ENCODE measurements at regions not wholly inside any gene's neighbourhood (a gene's known extent, or its start where the extent isn't known, plus 50 kb on each side); places are given as distances from the start of the nearest gene placed in this dataset.
"Not testable (repeated sequence)": the region's sequence is repeated elsewhere in the genome, so short reads cannot be mapped to it uniquely, and the experiment has no call there.

DNA sequence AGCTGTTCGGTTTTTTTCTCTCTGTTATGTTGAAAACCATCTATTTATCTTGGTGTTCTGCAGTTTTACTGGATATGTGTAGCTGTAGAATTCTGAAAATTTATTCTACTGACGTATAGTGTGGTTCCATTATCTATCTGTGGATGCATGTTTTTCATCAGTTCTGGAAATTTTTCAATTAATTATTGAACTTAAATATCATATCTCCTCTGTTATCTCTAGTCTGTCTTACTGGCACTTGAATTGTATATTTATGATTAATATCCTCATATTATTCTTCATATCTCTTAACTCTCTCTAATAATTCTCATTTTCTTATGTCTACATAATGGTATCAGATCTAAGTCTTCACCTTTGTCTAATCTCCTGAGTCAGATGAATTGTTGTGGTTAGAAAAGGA lies 501.7 kb downstream of the STK39 start:
- no peak for DNase-seq

DNA sequence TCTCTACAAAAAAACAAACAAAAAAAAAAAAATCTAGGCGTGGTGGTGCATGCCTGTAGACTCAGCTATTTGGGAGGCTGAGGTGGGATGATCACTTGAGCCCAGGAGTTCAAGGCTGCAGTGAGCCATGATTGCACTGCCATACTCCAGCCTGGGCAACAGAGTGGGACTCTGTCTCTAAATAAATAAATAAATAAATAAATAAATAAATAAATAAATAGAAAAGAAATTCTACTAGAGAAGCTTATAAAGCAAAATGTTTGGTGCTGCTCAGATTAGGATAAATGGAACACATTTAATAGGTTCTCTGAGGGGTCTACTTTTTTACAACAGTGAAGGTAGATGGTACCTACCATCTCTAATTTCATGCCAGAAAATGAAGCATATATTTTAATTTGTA lies 507.5 kb downstream of the STK39 start:
- not testable (repeated sequence) for DNase-seq

DNA sequence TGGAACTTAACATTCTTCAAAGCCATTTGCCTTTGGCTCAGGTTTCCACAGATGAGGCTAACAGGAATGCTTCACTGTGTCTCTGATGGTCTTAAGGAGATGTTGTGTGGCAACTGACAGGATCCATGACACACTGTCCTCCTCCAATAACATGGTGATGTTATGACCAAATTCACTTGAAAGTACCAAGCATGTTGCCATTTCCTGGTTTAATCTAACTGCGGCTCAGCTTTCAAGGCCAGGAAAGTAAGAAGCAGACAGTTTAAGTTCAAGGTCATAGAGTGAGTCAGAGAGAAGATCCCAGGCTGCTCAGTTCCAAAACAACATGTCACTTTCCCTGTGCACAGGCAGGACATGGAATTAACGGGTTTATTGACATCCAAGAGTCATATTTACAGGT lies 513.6 kb downstream of the STK39 start:
- no peak for DNase-seq

DNA sequence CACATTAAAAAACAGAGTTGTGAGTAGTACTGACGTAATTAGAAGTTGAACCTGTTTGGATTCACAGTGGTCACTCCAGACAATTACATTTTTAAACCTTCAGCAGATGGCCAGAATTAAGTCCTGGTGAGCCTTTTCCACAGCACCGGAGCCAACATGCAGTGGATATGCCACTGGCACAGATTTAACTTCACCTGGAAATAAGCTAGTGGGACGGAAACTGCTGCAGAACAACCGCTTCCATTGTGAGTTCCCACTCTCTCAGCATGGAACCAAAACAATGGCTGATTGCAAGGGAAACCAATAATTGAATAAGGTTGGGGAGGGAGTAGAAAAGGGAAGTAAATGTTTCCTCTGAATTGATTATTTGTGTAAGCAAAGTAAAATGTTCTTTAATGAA lies 515.1 kb downstream of the STK39 start:
- DNase-seq = no peak

DNA sequence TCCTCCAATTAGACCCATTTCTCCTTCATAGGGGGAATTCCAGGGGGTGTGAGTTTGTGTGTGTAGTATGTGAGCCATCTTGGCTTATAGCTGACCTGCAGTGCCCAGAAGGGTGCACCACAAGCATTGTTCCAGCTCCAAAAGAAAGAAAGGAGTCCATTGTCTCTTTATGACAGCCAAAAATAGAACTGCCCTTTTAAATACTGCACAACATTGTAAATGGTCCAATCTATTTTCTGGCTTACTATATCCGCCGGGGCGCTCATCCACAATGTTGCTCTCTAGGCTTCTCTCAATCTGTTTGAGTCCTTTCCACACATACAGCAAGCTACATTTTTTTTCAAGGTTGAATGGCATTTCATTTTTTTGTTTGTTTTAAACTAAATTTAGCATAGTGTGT lies 517.5 kb downstream of the STK39 start:
- DNase-seq = no peak

DNA sequence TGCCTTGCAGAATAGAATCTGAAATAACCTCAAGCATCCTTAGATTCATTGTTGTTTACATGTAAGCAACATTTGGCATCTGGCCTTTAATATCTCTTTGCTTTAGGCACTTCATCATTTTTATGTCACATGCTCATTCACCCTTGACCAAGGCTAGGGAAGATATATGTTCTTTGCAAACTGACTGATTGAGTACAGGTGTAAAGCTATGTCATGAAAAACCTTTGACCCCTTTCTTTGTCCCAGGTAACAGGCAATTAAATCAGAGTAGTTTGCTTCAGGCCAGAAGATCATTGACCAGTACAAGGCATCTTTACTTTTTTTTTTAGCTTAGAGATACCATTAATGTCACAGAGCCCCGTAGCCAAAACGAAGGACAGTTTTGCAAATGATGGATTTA lies 520.6 kb downstream of the STK39 start:
- DNase-seq = no peak

DNA sequence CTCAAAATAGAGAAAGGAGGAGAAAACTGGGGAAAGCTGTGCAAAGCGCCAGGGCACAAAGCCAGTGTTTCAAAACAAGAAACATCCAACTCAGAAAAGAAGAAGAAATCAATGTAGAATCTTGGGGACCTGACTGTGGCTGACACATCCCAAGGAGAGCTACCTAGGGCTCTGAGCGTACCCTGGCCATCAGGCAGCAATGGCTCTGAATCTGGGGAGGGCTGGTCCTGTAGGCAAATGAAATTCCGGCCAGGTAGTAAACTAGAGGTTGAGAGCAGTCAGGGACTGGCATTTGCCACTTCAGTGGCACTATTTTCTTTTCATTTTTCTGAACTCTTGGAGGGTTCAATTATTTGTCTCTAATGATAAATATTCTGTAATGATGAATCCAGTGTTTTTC lies 525.8 kb downstream of the STK39 start:
- DNase-seq = no peak

DNA sequence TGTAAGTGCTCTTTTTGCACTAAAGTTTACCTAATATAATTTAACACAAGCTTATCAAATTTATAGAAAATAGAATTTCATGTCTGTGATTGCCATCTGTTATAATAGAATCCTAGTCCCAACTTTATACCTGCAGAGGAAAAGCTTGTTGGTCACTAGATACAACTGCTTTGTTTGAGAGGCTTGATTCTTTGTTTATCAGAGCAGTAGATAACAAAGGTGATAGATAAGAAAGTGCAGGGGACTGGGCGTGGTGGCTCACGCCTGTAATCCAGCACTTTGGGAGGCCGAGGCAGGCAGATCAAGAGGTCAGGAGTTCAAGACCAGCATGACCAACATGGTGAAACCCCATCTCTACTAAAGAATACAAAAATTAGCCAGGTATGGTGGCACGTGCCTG lies 528.0 kb downstream of the STK39 start:
- no peak for DNase-seq

DNA sequence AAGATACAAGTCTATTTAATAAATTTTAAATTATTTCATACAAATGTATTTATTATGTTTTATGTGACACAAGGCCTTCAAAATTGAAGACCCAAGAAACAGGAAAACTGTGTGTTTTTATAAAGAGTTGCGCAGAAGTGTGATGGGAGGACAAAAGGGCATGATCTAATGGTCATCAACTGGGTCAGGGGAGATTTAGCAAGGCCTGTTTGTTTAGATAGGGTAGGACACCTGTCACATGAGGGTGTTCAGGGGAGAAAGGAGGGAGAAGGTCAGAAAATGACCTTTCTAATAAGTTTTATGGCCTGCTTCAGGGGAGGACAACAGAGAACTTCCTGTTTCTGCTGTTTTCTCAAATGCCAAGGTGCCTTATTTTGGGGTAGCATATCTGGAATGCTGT lies 528.8 kb downstream of the STK39 start:
- DNase-seq = no peak

DNA sequence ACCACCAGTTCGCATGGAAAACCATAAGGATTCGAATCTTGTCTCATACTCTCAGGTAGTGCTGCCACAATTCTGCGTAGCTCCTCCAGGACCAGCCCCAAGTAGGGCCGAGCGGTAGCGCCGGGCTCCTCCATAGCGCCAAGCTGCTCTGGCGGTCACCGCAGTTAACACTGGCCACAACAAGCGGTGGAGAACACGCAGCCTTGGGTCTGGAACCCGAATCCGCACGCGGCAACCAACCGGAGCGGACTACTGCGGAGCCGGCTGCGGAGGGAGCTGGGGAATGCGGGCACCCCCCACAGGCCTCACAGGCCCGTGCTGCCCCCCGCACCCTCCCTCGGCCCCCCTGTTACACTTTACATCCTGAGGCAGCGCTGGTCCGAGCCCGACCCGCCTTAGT lies 531.5 kb downstream of the STK39 start:
- DNase-seq = no peak

DNA sequence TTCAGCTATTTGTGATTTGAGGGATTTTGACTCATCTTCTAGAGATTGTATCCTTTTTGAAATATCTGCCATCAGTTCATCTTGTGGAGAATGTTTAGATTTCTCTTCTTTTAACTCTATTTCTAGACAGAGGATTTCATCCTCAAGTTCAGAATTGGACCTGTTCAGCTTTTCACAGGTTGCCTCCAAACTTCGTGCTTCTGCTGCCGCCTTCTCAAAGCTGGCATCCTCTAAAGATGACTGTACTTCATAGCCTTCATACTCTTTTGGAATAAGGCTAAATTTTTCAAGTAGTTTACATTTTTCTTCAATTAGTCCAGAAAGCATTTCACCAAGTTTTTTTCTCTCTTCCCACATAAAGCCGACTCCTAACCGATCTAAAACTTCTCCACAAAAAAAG lies 531.9 kb downstream of the STK39 start:
- not testable (repeated sequence) for DNase-seq

DNA sequence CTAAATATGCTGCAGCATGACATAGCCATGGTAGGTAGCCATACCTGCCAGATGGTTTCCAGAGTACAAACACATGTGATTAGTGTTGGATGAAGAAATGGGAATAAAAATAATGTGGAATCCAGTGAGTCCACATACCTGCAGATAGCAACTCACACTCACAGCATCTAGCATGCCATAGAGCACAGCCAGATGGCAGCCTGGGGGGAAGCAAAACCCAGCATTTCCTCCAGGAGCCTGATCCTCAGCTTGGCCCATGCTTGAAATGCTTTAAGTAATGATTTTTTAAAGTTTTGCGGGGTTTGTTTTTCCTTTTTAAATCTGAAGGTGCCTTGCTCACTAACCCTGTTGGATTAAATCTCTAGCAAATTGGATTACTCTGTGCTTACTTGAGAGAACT lies 535.1 kb downstream of the STK39 start:
- no peak for DNase-seq

DNA sequence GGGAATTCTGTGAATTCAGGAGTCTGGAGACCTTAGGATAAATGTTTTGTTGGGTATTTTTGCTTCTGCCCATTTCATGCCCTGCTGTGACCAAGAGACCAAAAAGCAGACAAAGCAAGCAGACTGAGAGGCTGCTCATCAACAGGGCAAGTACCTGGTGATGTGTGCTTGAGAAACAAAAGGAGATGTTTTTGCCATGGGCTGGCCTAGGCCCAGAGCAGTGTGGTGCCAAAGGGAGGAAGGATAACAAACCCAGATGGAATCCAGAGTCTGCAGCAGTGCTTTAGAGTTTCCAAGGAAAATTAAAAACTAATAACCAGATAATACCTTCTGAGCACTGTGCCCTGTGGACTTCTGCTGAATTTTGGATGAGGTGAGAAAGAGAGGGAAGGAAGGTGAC lies 538.4 kb downstream of the STK39 start:
- no peak for DNase-seq

DNA sequence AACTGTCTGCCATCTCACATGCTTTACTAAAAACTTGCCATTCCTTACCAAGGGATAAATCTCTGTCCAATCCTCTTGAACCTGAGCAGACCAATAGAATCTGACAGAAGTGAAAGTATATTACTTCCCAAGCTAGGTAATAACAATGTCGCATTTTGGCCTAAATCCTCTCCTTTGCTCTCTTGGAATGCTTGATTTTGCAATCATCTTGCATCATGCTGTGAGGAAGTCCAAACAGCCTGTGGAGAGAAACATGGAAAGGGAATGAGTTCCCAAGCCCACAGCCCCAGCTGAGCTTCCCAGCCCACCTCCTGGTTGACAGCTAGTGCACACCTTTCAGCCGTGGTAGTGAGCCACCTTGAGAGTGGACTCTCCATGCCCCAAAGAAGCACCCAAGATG lies 540.6 kb downstream of the STK39 start:
- no peak for DNase-seq

DNA sequence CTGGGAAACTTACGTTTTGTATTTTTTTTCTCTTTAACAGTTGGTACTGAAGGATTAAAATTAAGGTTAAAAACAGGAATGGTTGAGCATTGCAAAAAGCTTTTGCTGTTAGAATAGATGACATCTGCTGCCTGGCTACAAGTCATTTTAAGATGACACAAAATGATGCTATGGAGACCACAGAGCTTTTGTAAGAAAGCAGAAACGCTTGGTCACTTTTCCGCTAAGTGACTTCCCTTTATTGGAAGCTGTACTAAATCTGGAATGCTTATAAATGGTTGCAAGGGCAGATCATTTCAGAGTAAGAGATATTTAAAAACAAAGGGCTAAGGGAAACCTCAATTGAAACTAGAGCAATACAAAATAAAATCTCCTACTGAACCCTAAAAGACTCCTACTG lies 544.0 kb downstream of the STK39 start:
- no peak for DNase-seq

DNA sequence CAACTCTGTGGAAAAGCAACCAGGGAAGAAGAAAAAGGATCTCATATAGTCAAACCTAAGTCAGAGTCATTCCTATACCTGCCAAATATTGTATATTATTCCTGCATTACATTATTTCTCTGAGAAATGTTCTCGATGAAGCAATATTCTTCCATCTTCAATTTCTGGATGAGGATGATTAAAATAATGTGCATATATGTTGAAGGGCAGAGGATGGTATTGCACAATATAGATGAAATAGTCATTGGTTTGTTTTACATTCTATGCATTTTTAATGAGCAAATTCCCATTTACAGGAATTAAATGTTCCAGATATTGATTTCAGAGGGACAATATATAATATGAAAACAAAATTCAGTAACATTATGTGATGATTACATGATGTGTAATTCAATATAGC lies 545.2 kb downstream of the STK39 start:
- DNase-seq = no peak

DNA sequence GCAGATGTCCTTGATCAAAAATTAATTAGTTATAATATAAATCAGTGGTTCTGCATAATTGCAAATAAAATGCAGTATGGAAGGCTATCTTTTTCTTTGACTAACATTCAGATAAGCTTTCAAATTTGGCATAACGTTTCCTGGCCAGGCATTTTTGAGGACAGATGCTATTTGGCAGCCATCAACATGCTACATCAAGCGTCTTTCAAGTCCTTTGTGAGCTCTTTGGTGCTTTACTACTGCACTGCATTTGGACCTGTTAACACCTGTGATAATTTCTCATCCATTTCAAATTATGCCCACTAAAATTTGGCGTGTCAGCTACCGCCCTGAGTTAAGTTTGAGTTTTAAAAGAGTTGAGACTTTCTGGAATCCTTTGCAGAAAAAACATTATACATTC lies 545.7 kb downstream of the STK39 start:
- no peak for DNase-seq

DNA sequence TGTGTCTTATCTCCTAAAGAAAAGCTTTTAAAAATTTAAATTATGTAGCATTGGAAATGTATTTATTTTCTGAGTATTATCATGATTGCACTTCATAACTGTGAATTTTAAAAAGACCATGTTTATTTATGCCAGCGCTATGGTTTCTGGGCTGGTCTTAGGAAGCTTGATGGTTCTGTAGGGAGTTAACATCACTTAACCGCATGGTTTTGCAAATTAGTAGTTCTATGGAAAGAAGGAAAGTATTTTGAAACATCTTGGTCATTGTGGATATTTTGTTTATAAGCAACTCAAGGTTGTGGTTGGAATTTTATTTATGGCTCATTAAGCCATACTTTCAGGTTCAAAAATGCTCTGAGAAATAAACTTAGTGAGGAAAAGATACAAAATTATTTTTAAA lies 549.4 kb downstream of the STK39 start:
- no peak for DNase-seq

DNA sequence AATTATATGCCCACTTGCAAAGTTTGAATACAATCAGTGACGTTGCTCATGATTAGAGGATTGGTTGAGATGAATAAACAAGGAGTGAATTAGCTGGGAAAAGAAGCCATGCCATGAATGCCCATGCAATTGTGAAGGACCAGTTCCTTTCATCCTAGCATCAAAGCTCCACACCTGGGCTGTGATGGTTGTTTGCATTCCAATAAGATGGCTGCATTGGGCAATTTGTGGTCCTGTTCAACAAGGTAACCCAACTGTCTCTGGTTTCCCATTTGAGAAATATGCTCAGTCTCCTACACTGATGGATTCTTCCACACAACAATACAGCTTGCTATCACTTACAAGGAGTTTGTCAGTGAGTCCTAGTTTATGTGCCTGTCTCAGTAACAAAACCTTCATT lies 550.2 kb downstream of the STK39 start:
- DNase-seq = no peak

DNA sequence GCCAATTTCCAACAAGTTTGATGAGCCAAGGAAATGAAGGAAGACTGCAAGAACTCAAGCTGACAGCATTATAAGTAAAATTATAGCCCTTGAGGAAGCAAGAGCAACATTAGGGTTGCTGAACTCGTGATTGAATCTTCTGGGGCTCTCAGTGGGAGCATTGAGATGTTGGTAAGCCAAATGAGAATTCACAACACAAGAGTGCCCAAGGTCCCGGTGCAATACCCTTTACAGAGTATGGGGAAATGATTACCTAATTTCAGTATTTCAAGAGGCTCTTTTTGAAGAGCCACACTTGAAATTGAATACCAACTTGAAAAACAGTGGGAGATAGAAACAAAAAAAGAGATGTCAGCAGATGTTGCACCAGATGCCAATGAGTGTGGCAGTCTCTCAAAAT lies 554.5 kb downstream of the STK39 start:
- no peak for DNase-seq

DNA sequence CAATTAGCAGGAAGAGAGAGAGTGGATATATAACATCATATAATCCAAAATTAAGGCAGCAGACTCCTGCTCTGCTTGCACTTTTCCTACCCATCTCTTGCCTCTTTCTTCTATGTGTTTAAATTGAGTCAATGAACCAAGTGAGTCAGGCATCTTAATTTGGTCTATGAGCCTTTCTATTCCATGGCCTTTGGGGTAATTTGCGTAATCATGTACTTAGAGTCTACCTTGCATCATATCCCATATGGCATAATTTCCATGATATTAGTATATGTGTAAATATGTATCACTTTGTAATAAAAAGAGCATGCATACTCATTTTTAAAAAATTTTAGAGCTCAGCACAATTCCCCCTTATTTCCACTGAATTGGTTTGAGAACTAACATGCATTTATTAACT lies 555.2 kb downstream of the STK39 start:
- DNase-seq = peak in 1 of 2 experiments; percentile 9

DNA sequence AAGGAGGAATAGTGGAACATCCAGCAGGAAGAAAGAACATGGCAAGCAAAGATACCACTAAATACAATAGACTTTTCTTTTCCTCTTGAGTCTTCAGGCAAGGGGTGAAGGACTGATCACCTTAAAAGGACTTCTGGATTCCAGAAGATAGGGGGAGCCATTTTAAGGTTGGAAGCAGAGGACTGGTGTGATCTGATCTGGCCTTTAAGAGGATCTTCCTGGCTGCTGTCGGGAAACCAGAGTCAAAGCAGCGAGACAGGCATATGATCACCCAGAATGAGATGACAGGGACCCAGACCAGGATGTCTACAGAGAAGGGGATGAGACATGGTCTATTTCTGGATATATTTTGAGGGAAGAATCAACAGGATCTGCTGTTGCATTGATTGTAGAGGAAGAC lies 558.0 kb downstream of the STK39 start:
- DNase-seq = peak in 1 of 2 experiments; percentile 11

DNA sequence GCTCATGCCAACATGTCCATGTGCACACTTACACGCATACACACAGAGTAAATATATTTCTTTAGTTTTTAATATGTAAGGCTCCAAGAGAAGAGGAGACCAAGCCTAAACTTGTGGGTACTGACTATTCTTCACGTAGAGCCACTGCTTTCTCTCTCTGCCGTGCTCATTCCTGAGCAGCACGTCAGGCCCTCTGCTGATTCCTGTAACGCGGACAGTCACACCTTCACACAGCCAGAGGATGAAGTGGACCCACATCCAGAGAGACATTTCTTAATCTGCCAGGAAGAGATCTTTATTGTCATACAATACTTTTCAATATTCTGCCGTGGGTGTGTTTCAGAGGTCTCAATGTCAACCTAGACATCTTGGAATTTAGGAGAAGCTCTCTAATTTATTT lies 560.7 kb downstream of the STK39 start:
- DNase-seq = no peak

DNA sequence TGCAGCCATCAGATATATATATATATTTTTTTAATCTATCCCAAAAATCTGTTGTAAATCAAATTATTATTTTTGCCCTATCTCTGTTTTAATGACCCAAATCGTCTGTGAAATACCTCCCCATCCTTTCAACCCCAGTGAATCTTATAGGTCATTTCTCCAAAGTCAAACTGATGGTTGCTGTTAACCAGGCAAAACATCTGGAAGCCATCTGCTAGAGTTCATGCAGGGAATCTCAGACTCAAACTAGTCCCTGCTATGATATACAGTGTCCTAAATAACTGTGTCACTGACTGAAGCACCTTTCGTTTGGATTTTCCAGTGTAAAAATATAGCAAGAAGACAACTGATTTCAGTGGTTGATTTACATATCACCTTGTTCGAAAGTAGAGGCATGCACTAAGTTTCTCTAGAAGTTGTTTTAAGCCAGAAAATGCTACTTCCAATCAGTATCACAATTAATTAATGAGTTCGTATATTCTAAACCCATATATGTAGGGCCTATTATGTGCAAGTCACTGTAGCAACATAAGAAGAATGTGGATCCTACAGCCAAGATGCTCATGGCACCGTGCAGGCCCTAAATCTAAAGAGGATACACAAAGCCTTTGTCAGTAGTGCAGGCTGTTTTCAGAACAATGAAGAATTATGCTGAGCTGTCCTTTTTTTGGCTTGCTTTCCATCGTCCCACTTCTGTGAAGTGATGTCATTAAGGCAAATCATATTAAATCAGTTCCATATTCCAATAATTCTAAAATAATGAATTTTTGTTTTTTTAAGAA lies 566.0 kb downstream of the STK39 start:
- DNase-seq = no peak

DNA sequence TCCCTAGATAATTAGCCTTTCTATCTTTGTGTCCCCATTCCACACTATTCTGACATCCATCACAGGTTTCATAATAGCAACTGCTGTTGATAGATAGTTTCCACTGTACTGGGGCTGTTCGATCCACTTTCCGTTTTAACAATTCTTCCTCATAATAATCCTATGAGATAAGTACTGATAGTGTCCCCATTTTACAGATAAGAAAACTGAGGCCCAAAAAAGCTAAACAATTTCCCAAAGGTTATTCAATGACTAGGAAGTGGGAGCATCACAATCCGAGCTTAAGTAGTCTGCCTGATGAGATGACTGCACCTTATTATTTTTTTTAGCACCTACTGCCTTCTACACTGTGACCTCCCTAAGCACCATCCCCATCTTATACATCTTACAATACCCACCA lies 569.2 kb downstream of the STK39 start:
- no peak for DNase-seq

DNA sequence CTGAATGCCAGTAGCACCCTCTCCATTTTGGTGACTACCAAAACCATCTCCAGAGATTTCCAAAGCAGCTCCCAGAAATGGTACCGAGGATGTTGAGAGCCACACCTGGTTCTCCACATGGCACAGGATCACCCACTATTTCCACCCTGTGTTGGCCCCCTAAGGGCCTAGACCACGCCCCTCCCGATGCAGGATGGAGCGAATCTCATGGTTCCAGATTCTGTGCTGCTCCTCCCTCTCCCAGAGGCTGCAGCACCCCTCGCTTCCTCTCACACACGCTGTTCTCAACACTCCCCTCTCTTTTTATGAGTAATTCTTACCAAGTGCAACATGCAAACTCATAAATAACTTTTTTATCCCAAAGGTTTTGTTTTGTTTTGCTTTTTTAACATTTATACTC lies 571.5 kb downstream of the STK39 start:
- DNase-seq = no peak
